K562 (cell line): ENCODE measurements at regions not wholly inside any gene's neighbourhood (a gene's known extent, or its start where the extent isn't known, plus 50 kb on each side); places are given as distances from the start of the nearest gene placed in this dataset.

Experiments
- BRF1 ChIP-seq: IDR thresholded peaks from 3 replicates; pipeline ENCODE4 v1.6.1; 2011; ENCODE audit warnings: borderline replicate concordance, mild to moderate bottlenecking; ENCODE audit not compliant: insufficient read length; ENCODE audit errors: extremely low read depth
- CBFA2T3 ChIP-seq: fragments of 450-650 bp; IDR thresholded peaks from 2 replicates; pipeline ENCODE4 v1.6.1; 2017
- FOSL1 ChIP-seq: fragments of 200-800 bp; sonication (Bioruptor generic); conservative IDR thresholded peaks from 2 replicates; pipeline ENCODE4 v1.6.1; 2016; ENCODE audit warnings: missing genetic modification characterization, missing compliant biosample characterization
- HMGN3 ChIP-seq: IDR thresholded peaks from 2 replicates; pipeline ENCODE4 v1.6.1; 2011; ENCODE audit warnings: borderline replicate concordance, low read depth, mild to moderate bottlenecking, mixed read lengths, low read length; ENCODE audit not compliant: insufficient read length; ENCODE audit errors: extremely low read depth
- KLF16 ChIP-seq: IDR thresholded peaks from 2 replicates; pipeline ENCODE4 v1.6.1; 2016; ENCODE audit warnings: antibody characterized with exemption
- MAZ ChIP-seq, 2 experiments: fragments of 450-650 bp in 1 of 2; sonication (generic) in 1 of 2; formaldehyde crosslinking; IDR thresholded peaks in 1 of 2; conservative IDR thresholded peaks in 1 of 2; 2 replicates each; pipeline versions ENCODE4 v1.4.0 to v1.5.0; 2020; ENCODE audit warnings: mild to moderate bottlenecking in 1 of 2, missing genetic modification reagents in 1 of 2
- NBN ChIP-seq: fragments of 450-650 bp; IDR thresholded peaks from 2 replicates; pipeline ENCODE4 v1.6.1; 2016; ENCODE audit warnings: low read depth, mild to moderate bottlenecking
- NFATC3 ChIP-seq: fragments of 450-650 bp; IDR thresholded peaks from 2 replicates; pipeline ENCODE4 v1.6.1; 2017; ENCODE audit warnings: mild to moderate bottlenecking
- NFE2 ChIP-seq: IDR thresholded peaks from 2 replicates; pipeline ENCODE4 v1.6.1; 2014; ENCODE audit warnings: antibody characterized with exemption, low read depth
- PKNOX1 ChIP-seq: fragments of 450-650 bp; IDR thresholded peaks from 2 replicates; pipeline ENCODE4 v1.6.1; 2016
- PML ChIP-seq: IDR thresholded peaks from 2 replicates; pipeline ENCODE4 v1.6.1; 2012; ENCODE audit warnings: low read length, inconsistent platforms
- POLR2AphosphoS5 ChIP-seq: IDR thresholded peaks from 2 replicates; pipeline ENCODE4 v1.6.1; 2011; ENCODE audit warnings: mild to moderate bottlenecking, low read depth, low read length, moderate library complexity; ENCODE audit not compliant: control insufficient read depth, insufficient read depth
- SMARCA4 ChIP-seq: fragments of 450-650 bp; IDR thresholded peaks from 2 replicates; pipeline ENCODE4 v1.6.1; 2016
- SMARCE1 ChIP-seq: fragments of 450-650 bp; IDR thresholded peaks from 2 replicates; pipeline ENCODE4 v1.7.1; 2016; ENCODE audit warnings: mild to moderate bottlenecking
- SOX6 ChIP-seq: fragments of 450-650 bp; IDR thresholded peaks from 2 replicates; pipeline ENCODE4 v1.6.1; 2014; ENCODE audit warnings: mild to moderate bottlenecking
- TAL1 ChIP-seq: fragments of 450-650 bp; IDR thresholded peaks from 2 replicates; pipeline ENCODE4 v1.6.1; 2016; ENCODE audit warnings: mild to moderate bottlenecking
- TRIM24 ChIP-seq, 2 experiments: fragments of 450-650 bp; IDR thresholded peaks; 2 replicates each; pipeline ENCODE4 v1.6.1; 2016
- ZNF644 ChIP-seq: fragments of 200-800 bp; sonication (Bioruptor generic); IDR thresholded peaks from 2 replicates; pipeline ENCODE4 v1.6.1; 2016; ENCODE audit warnings: low read depth, missing genetic modification characterization, missing compliant biosample characterization
- TF ChIP-seq, protein P1 (sequence below): fragments of 250-450 bp; sonication (Bioruptor Pico); IDR thresholded peaks from 2 replicates; pipeline ENCODE4 v1.4.0; 2020
- TF ChIP-seq, protein P2 (sequence below): fragments of 250-450 bp; sonication (Bioruptor Pico); IDR thresholded peaks from 2 replicates; pipeline ENCODE4 v1.5.0; 2020; ENCODE audit warnings: mild to moderate bottlenecking, borderline replicate concordance
- TF ChIP-seq, protein P3 (sequence below): fragments of 450-650 bp; conservative IDR thresholded peaks from 2 replicates; pipeline ENCODE4 v1.6.1; 2016; ENCODE audit warnings: missing genetic modification characterization, low read depth, mild to moderate bottlenecking, control low read depth, missing compliant biosample characterization

DNA sequence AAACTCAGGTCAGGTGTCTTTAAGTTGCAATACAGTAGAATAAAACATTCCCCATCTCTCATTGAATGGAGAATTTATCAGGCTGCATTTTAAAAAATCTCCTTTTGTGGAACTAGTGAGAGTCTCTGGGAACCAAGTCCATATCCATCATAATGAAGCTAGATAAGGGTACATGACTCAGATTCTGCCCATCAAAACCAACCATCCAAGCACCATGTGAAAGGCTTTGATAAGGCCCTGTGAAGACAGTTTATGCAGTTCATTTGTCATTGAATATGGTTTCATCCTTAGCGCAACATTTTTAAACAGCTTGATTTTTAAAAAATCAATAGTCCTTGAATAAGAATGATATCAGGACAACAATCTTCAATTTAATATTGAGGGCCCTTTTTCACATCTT lies 56.3 kb upstream of the DIAPH3 start (continued):
- TF ChIP-seq, protein P1, sequence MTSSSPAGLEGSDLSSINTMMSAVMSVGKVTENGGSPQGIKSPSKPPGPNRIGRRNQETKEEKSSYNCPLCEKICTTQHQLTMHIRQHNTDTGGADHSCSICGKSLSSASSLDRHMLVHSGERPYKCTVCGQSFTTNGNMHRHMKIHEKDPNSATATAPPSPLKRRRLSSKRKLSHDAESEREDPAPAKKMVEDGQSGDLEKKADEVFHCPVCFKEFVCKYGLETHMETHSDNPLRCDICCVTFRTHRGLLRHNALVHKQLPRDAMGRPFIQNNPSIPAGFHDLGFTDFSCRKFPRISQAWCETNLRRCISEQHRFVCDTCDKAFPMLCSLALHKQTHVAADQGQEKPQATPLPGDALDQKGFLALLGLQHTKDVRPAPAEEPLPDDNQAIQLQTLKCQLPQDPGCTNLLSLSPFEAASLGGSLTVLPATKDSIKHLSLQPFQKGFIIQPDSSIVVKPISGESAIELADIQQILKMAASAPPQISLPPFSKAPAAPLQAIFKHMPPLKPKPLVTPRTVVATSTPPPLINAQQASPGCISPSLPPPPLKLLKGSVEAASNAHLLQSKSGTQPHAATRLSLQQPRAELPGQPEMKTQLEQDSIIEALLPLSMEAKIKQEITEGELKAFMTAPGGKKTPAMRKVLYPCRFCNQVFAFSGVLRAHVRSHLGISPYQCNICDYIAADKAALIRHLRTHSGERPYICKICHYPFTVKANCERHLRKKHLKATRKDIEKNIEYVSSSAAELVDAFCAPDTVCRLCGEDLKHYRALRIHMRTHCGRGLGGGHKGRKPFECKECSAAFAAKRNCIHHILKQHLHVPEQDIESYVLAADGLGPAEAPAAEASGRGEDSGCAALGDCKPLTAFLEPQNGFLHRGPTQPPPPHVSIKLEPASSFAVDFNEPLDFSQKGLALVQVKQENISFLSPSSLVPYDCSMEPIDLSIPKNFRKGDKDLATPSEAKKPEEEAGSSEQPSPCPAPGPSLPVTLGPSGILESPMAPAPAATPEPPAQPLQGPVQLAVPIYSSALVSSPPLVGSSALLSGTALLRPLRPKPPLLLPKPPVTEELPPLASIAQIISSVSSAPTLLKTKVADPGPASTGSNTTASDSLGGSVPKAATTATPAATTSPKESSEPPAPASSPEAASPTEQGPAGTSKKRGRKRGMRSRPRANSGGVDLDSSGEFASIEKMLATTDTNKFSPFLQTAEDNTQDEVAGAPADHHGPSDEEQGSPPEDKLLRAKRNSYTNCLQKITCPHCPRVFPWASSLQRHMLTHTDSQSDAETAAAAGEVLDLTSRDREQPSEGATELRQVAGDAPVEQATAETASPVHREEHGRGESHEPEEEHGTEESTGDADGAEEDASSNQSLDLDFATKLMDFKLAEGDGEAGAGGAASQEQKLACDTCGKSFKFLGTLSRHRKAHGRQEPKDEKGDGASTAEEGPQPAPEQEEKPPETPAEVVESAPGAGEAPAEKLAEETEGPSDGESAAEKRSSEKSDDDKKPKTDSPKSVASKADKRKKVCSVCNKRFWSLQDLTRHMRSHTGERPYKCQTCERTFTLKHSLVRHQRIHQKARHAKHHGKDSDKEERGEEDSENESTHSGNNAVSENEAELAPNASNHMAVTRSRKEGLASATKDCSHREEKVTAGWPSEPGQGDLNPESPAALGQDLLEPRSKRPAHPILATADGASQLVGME (CRISPR knock-in tag), result no peak
- TF ChIP-seq CBFA2T3 (peak; percentile 88), PML (peak; percentile 56; the same call in 1 of the 2 replicates), SMARCA4 (peak; percentile 91), PKNOX1 (peak; percentile 62), KLF16 (peak; percentile 55; the same call in 1 of the 2 replicates), TRIM24 (IDR thresholded peaks at IDR 0.05) (peak; percentile 37 to 51; a peak in 2 of 4 replicates), ZNF644 (tag) (0 out of 2 replicates have a peak, but pooled peaks have one; percentile 13), BRF1 (no peak), TAL1 (peak; percentile 76), NFATC3 (no peak), SMARCE1 (peak; percentile 89), NFE2 (peak; percentile 71), NBN (no peak), FOSL1 (tag) (peak; percentile 94), MAZ (CRISPR knock-in tag; conservative IDR thresholded peaks at IDR 0.05 in 1 of 2, IDR thresholded peaks at IDR 0.05 in 1 of 2) (no peak), HMGN3 (peak; percentile 32), SOX6 (peak; percentile 33; the same call in 1 of the 2 replicates), POLR2AphosphoS5 (peak; percentile 67; the same call in 1 of the 2 replicates)
- TF ChIP-seq, protein P2, sequence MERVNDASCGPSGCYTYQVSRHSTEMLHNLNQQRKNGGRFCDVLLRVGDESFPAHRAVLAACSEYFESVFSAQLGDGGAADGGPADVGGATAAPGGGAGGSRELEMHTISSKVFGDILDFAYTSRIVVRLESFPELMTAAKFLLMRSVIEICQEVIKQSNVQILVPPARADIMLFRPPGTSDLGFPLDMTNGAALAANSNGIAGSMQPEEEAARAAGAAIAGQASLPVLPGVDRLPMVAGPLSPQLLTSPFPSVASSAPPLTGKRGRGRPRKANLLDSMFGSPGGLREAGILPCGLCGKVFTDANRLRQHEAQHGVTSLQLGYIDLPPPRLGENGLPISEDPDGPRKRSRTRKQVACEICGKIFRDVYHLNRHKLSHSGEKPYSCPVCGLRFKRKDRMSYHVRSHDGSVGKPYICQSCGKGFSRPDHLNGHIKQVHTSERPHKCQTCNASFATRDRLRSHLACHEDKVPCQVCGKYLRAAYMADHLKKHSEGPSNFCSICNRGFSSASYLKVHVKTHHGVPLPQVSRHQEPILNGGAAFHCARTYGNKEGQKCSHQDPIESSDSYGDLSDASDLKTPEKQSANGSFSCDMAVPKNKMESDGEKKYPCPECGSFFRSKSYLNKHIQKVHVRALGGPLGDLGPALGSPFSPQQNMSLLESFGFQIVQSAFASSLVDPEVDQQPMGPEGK (CRISPR knock-in tag), result no peak
- TF ChIP-seq, protein P3, sequence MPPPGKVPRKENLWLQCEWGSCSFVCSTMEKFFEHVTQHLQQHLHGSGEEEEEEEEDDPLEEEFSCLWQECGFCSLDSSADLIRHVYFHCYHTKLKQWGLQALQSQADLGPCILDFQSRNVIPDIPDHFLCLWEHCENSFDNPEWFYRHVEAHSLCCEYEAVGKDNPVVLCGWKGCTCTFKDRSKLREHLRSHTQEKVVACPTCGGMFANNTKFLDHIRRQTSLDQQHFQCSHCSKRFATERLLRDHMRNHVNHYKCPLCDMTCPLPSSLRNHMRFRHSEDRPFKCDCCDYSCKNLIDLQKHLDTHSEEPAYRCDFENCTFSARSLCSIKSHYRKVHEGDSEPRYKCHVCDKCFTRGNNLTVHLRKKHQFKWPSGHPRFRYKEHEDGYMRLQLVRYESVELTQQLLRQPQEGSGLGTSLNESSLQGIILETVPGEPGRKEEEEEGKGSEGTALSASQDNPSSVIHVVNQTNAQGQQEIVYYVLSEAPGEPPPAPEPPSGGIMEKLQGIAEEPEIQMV (tag), result no peak
